ENCODE measurements at regions not wholly inside any gene's neighbourhood (a gene's known extent, or its start where the extent isn't known, plus 50 kb on each side); places are given as distances from the start of the nearest gene placed in this dataset.

DNA sequence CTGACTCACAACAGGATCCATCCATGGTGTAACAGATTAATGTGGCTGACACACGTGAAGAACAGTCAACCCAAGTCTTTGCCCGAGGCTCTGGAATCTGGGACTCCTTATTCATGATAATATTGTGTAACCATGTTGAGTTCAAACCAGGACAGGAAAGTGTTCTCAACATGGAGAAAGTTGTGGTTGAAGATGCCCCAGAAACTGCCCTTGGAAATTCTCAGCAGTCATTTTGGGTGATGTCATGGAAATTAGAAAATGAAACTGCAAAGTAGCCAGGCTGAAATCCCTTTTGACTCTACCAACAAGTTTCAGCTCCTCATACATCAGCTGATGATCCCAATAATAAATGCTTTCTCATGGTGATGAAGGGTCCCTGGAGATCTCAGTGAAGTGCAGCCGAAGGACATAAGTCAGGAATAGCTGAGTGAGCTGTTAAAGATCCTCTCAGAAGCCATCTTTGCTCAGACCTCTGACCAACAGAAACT is 307.7 kb downstream of the TNS1 start:
- Histone ChIP-seq H3K4me3 (no peak overlapping the region), H3K36me3 (ENCODE audit: low read depth, missing control alignments) (no peaks in the 10 kb centered on the region), H3K9me3 (no peaks in the 10 kb centered on the region), H3K4me1 (peaks cover 7% of the 10 kb centered on the region), H3K27me3 (no peaks in the 10 kb centered on the region), H3K27ac (peak overlapping the region in 1 of 2 donors; percentile 67)
- DNase-seq: no peak
- 78 to 90% methylated on average over 3 of the region's 3 CpGs for WGBS, 2 donors
- intact Hi-C loops (cut with DNase I; ENCODE audit: low total_unique reads): no loop called here
- TF ChIP-seq, protein P1, sequence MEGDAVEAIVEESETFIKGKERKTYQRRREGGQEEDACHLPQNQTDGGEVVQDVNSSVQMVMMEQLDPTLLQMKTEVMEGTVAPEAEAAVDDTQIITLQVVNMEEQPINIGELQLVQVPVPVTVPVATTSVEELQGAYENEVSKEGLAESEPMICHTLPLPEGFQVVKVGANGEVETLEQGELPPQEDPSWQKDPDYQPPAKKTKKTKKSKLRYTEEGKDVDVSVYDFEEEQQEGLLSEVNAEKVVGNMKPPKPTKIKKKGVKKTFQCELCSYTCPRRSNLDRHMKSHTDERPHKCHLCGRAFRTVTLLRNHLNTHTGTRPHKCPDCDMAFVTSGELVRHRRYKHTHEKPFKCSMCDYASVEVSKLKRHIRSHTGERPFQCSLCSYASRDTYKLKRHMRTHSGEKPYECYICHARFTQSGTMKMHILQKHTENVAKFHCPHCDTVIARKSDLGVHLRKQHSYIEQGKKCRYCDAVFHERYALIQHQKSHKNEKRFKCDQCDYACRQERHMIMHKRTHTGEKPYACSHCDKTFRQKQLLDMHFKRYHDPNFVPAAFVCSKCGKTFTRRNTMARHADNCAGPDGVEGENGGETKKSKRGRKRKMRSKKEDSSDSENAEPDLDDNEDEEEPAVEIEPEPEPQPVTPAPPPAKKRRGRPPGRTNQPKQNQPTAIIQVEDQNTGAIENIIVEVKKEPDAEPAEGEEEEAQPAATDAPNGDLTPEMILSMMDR (IDR thresholded peaks at IDR 0.05): no peak
- TF ChIP-seq POLR2A (IDR thresholded peaks at IDR 0.05): no peak

DNA sequence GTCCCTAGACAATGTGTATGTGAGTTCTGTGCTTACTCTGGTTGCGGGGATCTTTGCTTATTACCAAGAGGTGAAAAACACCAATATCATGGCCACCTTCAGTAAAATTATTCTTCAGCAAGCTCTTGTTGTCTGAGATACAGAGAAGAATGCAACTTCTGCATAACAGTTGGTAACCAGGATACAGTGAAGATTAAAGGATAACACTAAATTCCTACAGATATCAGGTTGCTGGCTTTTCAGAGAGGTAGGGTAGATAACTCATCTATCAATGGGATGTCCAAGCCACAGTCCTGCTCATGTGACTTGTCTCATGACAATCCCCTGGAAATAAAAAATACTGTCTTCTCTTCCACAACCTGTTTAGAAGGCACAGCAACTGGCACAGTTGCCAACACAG is 308.5 kb downstream of the TNS1 start:
- intact Hi-C loops (cut with DNase I; ENCODE audit: low total_unique reads): no loop called here
- Histone ChIP-seq H3K27me3 (no peaks in the 10 kb centered on the region), H3K27ac (peak overlapping the region in 1 of 2 donors; percentile 34), H3K9me3 (no peaks in the 10 kb centered on the region), H3K4me3 (no peak overlapping the region), H3K36me3 (ENCODE audit: low read depth, missing control alignments) (no peaks in the 10 kb centered on the region), H3K4me1 (peaks cover 11% of the 10 kb centered on the region)
- WGBS, 2 donors: 94 to 100% methylated on average over 1 of the region's 1 CpG
- TF ChIP-seq, protein P1 (IDR thresholded peaks at IDR 0.05): no peak
- TF ChIP-seq POLR2A (IDR thresholded peaks at IDR 0.05): no peak
- no peak for DNase-seq

DNA sequence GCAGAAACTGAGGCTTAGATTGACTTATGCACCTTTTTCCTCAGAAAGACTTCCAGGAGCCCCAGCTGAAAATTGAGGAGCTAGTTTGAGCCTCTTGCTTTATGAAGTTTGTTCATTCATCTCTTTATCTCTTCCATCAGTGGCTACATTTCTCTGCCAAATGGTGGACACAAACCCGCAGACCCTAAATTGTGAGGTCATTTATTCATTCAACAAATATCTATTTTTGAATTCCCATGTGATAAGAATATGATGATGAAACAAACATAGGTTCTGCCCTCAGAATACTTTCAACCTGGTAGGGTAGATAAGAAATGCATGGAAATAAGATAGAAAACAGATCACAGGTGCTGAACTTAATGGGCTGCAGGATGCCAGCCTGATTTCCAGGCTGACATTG is 309.4 kb downstream of the TNS1 start:
- intact Hi-C loops (cut with DNase I; ENCODE audit: low total_unique reads): no loop called here
- Histone ChIP-seq H3K4me3 (no peak overlapping the region), H3K4me1 (peaks cover 20% of the 10 kb centered on the region), H3K36me3 (ENCODE audit: low read depth, missing control alignments) (no peaks in the 10 kb centered on the region), H3K27me3 (no peaks in the 10 kb centered on the region), H3K9me3 (no peaks in the 10 kb centered on the region), H3K27ac (peak overlapping the region in 1 of 2 donors; percentile 34)
- 90 to 100% methylated on average over 1 of the region's 1 CpG for WGBS, 2 donors
- no peak for DNase-seq
- TF ChIP-seq POLR2A (IDR thresholded peaks at IDR 0.05): no peak
- TF ChIP-seq, protein P1 (IDR thresholded peaks at IDR 0.05): no peak

DNA sequence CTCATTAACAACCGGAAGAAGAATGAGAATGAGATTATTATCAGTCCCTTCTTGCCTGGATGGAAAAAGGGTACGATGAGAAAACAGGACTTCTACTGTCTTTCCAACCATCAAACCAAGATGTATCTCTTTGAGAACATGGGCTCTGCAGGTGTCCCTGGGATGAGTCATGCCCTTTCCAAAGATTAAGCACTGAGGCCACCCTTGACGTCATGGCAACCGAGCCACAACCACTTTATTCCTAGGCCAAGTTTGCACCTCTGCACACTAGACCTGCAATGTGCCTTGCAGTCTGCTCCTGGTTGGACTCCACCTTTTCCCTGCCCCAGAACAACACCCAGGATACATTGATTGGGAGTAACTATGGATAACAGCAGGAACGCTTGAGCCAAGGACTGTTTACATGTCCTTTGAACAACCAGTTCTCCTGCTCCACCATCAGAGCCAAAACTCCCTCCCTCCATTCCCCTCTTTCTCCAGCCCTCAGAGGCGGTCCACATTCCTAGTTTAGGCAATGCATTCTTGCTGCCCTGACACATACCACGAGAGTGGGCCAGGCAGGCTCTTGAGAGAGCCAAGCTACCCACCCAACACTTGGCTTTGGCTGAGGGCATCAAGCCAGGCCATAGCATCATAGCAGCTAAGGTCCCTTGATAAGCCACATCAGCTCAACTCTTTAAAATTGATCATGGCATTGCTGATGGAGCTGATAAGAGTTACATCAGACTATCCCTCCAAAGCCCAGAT is 310.7 kb downstream of the TNS1 start:
- peaks cover 27% of the 10 kb centered on the region for H3K4me1 ChIP-seq
- intact Hi-C loops (cut with DNase I; ENCODE audit: low total_unique reads): no loop called here
- DNase-seq: peak; percentile 56

More for the DNA sequence above, 310.7 kb downstream of the TNS1 start:
- H3K36me3 ChIP-seq (ENCODE audit: low read depth, missing control alignments): no peaks in the 10 kb centered on the region
- H3K9me3 ChIP-seq: no peaks in the 10 kb centered on the region
- peak overlapping the region in 1 of 2 donors; percentile 90 for H3K27ac ChIP-seq
- TF ChIP-seq POLR2A (IDR thresholded peaks at IDR 0.05): no peak
- TF ChIP-seq, protein P1 (IDR thresholded peaks at IDR 0.05): no peak
- no peak overlapping the region for H3K4me3 ChIP-seq
- 54 to 69% methylated on average over 7 of the region's 7 CpGs for WGBS, 2 donors
- H3K27me3 ChIP-seq: no peaks in the 10 kb centered on the region

All from testis (tissue), 2 donors.